SK-N-MC (cell line): ENCODE measurements at regions not wholly inside any gene's neighbourhood (a gene's known extent, or its start where the extent isn't known, plus 50 kb on each side); places are given as distances from the start of the nearest gene placed in this dataset.

ENCODE experiments used
- DNase-seq: peaks from one replicate; pipeline ENCODE4 v3.0.0-alpha.2; 2011; ENCODE audit warnings: low read depth, low spot score
- H3K27ac ChIP-seq: fragments of 200-600 bp; sonication (generic); 2 replicates; pipeline ENCODE4 v1.5.1; 2016; ENCODE audit warnings: mixed run types
- H3K36me3 ChIP-seq: fragments of 200-600 bp; sonication (generic); 2 replicates; pipeline ENCODE4 v1.6.1; 2017; ENCODE audit warnings: antibody characterized with exemption, low read length, mixed read lengths; ENCODE audit not compliant: insufficient read depth
- H3K4me3 ChIP-seq: fragments of 200-600 bp; sonication (generic); 2 replicates; pipeline ENCODE4 v1.5.1; 2016
- H3K9ac ChIP-seq: fragments of 200-600 bp; sonication (generic); 2 replicates; pipeline ENCODE4 v1.8.0; 2017; ENCODE audit warnings: mixed run types, mixed read lengths; ENCODE audit not compliant: insufficient read length
- H3K9me3 ChIP-seq: fragments of 200-600 bp; sonication (generic); 2 replicates; pipeline ENCODE4 v1.6.1; 2017; ENCODE audit warnings: low read depth, mild to moderate bottlenecking, antibody characterized with exemption, low read length, moderate library complexity, mixed read lengths
- EZH2 ChIP-seq: fragments of 200-600 bp; sonication (generic); IDR thresholded peaks from one replicate; pipeline ENCODE4 v1.6.1; 2017; ENCODE audit warnings: antibody characterized with exemption
- FOXP2 ChIP-seq: optimal IDR thresholded peaks from 2 replicates; pipeline ENCODE3; 2011; ENCODE audit warnings: mild to moderate bottlenecking, moderate library complexity; ENCODE audit not compliant: insufficient read depth; ENCODE audit errors: extremely low read length, control extremely low read depth
- POLR2AphosphoS5 ChIP-seq: IDR thresholded peaks from 2 replicates; pipeline ENCODE4 v1.6.1; 2012; ENCODE audit warnings: mild to moderate bottlenecking, low read depth, low read length, borderline replicate concordance

- Histone ChIP-seq H3K9ac (no peak overlapping the region), H3K4me3 (no peak overlapping the region), H3K27ac (no peak overlapping the region), H3K36me3 (no peaks in the 10 kb centered on the region), H3K9me3 (no peaks in the 10 kb centered on the region)
- no peak for DNase-seq
- TF ChIP-seq FOXP2: no peak
- TF ChIP-seq EZH2: peak; percentile 82
- TF ChIP-seq POLR2AphosphoS5: no peak
Observed at GRCh38 chr15:29569533-29570092, 252.7 kb downstream of the TJP1 start.

DNA sequence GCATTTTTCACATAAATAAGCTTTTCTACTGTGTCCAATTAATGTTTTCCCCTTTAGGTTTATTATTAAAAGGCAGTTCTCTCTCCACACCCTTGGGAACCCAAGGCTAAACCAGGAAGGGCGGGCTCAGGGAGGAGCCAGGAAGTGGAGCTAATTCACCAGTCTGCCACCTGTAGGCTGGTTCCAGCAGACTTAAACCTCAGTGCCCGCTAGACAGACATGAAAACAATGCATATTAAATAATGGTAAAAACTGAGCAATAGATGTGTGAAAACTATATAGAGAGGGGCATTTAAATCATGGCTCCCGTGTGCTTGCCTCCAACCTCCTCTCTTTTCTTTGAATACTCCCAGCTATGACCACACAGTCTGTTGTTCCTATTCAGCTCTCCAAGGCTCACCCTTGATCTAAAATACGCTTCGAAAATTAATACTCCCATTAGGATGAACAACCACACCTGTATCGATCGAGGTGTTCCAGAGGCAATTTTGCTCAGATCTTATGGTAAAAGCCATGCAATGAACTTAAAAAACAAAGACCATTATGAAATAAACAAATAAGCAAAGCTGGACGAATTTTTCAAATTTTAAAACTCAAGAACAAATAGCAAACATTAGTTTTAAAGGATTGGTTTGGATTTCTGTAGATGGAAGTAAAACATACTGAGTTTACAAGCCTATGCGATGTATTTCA is 253.3 kb downstream of the TJP1 start:
- H3K9me3 ChIP-seq: no peaks in the 10 kb centered on the region
- H3K36me3 ChIP-seq: no peaks in the 10 kb centered on the region
- H3K27ac ChIP-seq: no peak overlapping the region
- H3K9ac ChIP-seq: no peak overlapping the region
- no peak overlapping the region for H3K4me3 ChIP-seq
- TF ChIP-seq POLR2AphosphoS5: no peak
- TF ChIP-seq EZH2: no peak
- no peak for TF ChIP-seq FOXP2
- no peak for DNase-seq

DNA sequence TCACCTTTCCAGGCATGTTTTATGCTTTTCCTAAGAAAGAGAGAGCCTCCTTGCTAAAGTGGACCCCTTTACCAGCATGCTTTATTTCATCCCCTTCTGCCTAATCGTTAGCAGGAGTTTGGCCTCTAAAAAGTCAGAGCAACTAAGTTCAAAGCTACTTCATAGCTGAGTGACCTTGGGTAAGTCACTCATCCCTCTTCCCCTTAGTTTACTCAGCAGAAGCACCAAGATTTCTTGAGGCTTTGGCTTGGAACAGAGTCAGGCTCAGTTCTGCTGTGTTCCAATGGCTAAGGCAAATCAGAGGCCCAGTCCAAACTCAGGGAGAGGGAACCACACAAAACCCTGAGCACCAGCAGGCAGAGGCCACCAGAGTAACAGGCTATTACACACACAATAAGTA is 254.9 kb downstream of the TJP1 start:
- Histone ChIP-seq H3K36me3 (no peaks in the 10 kb centered on the region), H3K9ac (no peak overlapping the region), H3K4me3 (no peak overlapping the region), H3K9me3 (no peaks in the 10 kb centered on the region), H3K27ac (no peak overlapping the region)
- DNase-seq: no peak
- TF ChIP-seq FOXP2: no peak
- no peak for TF ChIP-seq EZH2
- no peak for TF ChIP-seq POLR2AphosphoS5

DNA sequence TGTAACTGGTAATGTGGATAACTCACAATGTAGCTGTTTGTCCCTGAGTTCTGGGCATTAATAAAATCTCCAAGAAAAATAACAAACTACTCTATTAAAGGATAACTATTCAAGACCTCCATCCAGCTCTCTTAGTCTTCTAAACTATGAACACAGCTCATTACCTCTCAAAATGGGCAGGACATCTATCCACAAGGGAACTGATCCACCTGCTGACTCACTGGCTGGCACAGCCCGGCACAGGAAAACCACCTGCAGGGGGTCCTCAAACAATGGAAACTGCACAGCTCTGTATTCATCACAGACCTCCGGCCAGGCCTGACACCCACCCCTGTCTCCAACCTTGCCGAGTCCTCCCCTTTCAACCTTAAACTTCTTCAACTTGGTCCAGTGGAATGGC is 255.4 kb downstream of the TJP1 start:
- DNase-seq: no peak
- H3K9ac ChIP-seq: no peak overlapping the region
- no peak for TF ChIP-seq EZH2
- no peaks in the 10 kb centered on the region for H3K36me3 ChIP-seq
- H3K4me3 ChIP-seq: no peak overlapping the region
- no peak overlapping the region for H3K27ac ChIP-seq
- no peaks in the 10 kb centered on the region for H3K9me3 ChIP-seq

GRCh38 chr15:29563112-29563511 is 259.2 kb downstream of the TJP1 start:
- no peaks in the 10 kb centered on the region for H3K9me3 ChIP-seq

GRCh38 chr15:29560896-29561295 is 261.4 kb downstream of the TJP1 start:
- Histone ChIP-seq H3K4me3 (no peak overlapping the region), H3K27ac (no peak overlapping the region), H3K9me3 (no peaks in the 10 kb centered on the region), H3K36me3 (no peaks in the 10 kb centered on the region), H3K9ac (no peak overlapping the region)
- TF ChIP-seq POLR2AphosphoS5: no peak
- TF ChIP-seq FOXP2: no peak
- no peak for TF ChIP-seq EZH2
- no peak for DNase-seq

More at GRCh38 chr15:29563112-29563511, 259.2 kb downstream of the TJP1 start:
- no peak for TF ChIP-seq FOXP2
- no peak for TF ChIP-seq EZH2
- no peak for TF ChIP-seq POLR2AphosphoS5
- Histone ChIP-seq H3K27ac (no peak overlapping the region), H3K4me3 (no peak overlapping the region), H3K9ac (no peak overlapping the region), H3K36me3 (no peaks in the 10 kb centered on the region)
- no peak for DNase-seq

DNA sequence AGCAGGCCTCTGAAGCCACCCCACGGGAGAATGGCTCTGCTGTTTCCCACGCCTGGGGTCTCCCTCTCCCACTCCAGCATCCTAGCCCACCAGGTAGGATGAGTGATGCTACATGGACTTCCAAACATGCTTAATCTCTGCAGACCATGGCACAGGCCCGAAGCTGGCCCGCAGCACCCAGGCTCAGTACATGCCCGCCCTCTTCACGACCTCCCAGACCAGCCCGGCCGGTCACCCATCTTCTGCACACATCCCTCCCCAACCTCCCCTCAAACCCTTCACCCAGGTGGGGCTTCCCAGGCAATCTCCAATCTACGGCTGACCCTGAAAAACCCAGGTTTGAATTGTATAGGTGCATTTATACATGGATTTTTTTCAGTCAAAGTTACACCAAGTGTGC is 264.0 kb downstream of the TJP1 start:
- no peak for DNase-seq
- H3K27ac ChIP-seq: no peak overlapping the region
- no peak for TF ChIP-seq POLR2AphosphoS5
- TF ChIP-seq EZH2: no peak
- TF ChIP-seq FOXP2: no peak
- no peak overlapping the region for H3K4me3 ChIP-seq
- no peak overlapping the region for H3K9ac ChIP-seq
- no peaks in the 10 kb centered on the region for H3K36me3 ChIP-seq
- no peaks in the 10 kb centered on the region for H3K9me3 ChIP-seq

DNA sequence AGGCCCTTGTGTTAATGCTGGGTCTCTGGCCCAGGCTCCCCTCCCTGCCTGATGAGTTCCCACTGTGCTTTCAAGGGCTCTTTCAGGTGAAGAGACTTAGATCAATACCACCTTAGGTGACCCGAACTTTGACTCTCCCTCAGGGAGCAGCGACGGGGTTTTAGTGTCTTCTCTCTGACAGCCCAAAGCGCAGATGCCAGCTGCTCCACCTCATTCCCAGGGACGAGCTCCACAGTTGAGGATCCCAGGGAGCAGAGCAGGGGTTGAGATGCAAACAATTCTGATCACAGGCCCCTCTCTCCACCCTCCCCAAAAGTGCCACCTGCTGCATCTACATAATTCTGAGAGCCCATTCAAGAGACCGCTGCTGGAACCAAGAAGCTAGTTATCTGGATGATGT is 265.1 kb downstream of the TJP1 start:
- no peak overlapping the region for H3K9ac ChIP-seq
- no peak overlapping the region for H3K27ac ChIP-seq
- H3K9me3 ChIP-seq: no peaks in the 10 kb centered on the region
- DNase-seq: no peak
- TF ChIP-seq FOXP2 (no peak), POLR2AphosphoS5 (no peak), EZH2 (no peak)
- no peaks in the 10 kb centered on the region for H3K36me3 ChIP-seq
- H3K4me3 ChIP-seq: no peak overlapping the region

GRCh38 chr15:29556380-29556779 is 265.9 kb downstream of the TJP1 start:
- no peak for TF ChIP-seq FOXP2
- TF ChIP-seq EZH2: no peak
- no peak for TF ChIP-seq POLR2AphosphoS5
- Histone ChIP-seq H3K27ac (no peak overlapping the region), H3K9ac (no peak overlapping the region), H3K9me3 (no peaks in the 10 kb centered on the region), H3K4me3 (no peak overlapping the region), H3K36me3 (no peaks in the 10 kb centered on the region)
- DNase-seq: no peak
